ENCODE measurements at regions not wholly inside any gene's neighbourhood (a gene's known extent, or its start where the extent isn't known, plus 50 kb on each side); places are given as distances from the start of the nearest gene placed in this dataset.

- TF ChIP-seq CTCF (conservative IDR thresholded peaks at IDR 0.05 in 1 of 2, IDR thresholded peaks at IDR 0.05 in 1 of 2; ENCODE audit: low read depth in 1 of 2, low read length in 2 of 2) (no peak), EZH2 (IDR thresholded peaks at IDR 0.05; ENCODE audit: low read length, missing control alignments) (no peak)
Measured at GRCh38 chr2:32887125-32887524, 59.6 kb upstream of the LTBP1 start.
